OCI-M2 (cell line): ENCODE measurements at regions not wholly inside any gene's neighbourhood (a gene's known extent, or its start where the extent isn't known, plus 50 kb on each side); places are given as distances from the start of the nearest gene placed in this dataset.
"Not testable (repeated sequence)": the region's sequence is repeated elsewhere in the genome, so short reads cannot be mapped to it uniquely, and the experiment has no call there.

Experiments used
- DNase-seq: peaks from one replicate; lab custom pipeline; 2025; ENCODE audit not compliant: unreplicated experiment; lab: John Stamatoyannopoulos, UW

DNA sequence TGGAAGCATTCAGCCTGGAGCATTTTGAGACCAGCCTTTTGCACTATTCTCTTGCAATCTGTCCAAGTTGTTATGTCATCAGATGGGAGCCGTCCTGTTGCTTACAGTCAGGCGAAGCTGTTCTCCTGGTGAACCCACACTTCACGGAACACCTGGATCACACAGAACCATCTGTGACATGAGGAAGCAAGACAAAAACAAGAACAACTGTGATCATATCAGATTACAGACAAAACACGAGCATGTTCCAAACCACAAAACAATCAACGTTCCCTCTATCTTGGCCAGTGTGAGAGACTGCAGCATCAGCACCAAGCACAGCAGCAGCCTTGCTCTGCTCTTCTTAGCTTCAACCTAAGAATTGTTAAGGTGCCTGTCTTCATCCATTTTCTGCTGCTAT, 180.5 kb upstream of the SFSWAP start:
- DNase-seq = no peak

DNA sequence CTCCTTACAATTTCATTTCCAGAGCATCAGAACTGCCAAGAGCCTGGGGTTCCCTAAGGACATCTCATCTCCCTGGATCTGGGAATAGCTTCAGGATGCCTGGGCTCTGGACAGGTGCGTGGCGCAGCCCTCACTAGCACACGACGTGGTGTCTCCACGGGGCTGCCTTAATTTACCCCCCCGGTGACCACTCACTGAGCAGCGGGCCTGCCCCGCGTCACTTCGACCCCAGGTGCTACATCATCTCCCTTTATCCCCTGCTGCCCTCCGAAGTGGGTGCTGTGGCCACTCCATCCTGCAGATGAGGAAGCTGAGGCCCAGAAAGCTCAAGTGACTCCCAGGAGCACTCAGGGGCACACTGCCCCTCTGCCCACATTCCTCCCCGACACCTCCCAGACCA, 177.8 kb upstream of the SFSWAP start:
- DNase-seq = no peak

DNA sequence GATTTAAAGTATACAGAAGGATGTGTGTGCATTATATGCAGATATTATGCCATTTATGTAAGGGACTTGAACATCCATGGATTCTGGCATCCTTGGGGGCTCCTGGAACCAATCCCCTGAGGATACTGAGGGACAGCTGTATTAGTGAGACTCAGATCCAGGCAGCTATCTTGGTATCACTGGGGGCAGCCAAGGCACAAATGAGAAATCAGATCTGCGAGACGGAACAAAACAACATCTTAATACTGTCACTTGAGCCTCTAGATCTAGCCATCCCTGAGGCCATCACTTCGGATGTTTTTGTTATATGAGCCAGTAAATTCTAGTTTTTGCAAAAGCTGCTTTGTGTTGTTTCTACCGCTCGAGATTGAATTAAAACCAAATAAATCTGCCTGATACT, 175.1 kb upstream of the SFSWAP start:
- DNase-seq = no peak

DNA sequence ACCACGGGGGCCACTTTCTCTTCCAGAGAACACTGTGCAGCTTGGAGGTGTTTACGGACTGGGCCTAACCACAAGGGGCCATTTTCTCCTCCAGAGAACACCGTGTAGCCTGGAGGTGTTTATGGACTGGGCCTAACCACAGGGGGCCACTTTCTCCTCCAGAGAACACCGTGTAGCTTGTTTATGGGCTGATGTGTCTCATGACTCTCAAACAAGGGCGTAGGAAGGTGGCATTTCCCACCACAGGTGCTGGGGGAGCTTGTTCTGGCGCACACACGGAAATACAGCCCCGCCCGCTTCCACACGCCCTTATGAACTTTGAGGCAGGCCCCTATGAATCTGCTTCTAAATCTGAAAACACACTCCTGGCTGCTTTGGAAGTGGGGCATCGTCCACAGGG, 174.6 kb upstream of the SFSWAP start:
- no peak for DNase-seq

DNA sequence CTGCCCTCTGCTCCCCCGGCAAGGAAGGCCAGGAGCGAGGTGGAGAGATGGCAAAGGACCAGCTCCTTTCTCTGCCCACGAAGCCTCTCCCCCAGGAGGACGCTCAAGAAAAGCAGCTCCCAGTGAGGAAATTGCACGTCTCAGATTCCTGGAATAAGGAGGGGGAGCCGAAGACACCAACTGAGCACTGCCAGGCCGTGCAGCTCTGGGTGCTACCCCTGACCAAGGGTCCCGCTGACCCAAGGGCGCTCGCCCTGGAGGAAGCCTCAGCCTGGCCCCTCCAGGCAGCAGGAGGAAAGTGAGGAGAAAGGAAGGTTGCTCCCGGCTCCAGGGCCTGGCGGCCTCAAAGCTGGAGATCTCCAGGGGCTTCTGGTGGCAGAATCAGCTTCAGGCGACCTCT, 174.1 kb upstream of the SFSWAP start:
- no peak for DNase-seq

DNA sequence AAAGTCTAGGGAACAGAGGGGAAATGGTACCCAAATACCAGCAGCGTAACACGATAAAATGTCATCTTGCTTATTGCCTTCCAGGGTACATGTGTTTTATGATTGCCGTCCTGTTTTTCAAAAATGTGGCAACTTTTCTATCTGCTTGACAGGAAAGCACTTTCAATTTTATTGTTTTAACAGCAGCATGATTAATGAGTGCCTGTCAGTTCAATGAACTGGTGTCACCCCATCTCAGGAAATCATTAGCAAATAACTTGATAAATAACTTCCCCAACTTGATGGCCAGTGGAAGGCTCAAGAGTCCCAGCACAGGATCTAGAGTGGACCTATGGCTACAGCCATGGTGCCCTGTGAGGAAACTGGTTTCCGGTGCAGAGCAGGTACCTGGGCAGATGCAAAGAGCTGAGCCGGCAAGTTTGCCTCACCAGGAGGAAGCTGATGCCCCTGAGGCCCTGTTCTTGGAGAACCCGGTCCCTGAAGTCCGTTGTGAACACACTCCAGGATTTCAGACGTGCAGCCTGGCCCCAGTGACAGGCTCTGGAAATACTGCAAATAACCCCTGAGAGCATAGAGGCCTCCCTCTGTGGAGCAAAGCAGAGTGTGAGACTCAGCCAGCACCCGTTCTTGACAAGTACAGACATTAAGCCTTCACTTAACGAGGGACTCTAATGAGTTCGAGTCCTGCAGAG, 173.5 kb upstream of the SFSWAP start:
- DNase-seq = no peak

DNA sequence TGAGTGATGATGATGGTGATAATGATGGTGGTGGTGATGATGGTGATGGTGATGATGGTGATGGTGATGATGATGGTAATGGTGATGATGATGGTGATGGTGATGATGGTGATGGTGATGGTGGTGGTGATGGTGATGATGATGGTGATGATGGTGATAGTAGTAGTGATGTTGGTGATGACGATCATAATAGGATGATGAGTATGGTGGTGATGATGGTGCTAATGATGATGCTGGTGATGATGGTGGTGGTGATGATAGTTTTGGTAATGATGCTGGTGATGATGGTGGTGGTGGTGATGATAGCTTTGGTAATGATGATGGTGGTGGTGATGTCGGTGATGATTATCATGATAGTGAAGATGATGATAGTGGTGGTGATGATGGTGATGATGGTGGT, 171.5 kb upstream of the SFSWAP start:
- no peak for DNase-seq

DNA sequence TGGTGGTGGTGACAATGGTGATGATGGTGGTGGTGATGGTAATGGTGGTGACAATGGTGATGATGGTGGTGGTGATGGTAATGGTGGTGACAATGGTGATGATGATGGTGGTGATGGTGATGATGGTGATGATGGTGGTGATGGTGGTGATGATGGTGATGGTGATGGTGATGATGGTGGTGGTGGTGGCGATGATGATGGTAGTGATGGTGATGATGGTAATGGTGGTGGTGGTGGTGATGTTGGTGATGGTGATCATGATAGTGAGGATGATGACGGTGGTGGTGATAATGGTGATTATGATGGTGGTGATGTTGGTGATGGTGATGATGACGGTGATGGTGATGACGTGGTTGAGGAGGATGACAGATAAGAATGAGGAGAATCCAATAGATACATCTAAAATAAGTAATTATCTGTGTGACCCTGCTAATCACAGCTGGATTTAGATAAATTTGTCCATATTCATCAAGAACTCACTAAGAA, 170.7 kb upstream of the SFSWAP start:
- no peak for DNase-seq

DNA sequence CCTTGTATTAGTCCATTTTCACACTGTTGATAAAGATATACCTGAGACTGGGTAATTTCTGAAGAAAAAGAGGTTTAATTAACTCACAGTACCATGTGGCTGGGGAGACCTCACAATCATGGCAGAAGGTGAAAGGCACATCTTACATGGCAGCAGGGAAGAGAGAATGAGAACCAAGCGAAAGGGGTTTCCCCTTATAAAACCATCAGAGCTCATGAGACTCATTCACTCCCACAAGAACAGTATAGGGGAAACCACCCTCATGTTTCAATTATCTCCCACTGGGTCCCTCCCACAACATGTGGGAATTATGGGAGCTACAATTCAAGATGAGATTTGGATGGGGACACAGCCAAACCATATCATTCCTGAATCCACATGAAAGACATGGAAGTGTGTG, 169.4 kb upstream of the SFSWAP start:
- not testable (repeated sequence) for DNase-seq

DNA sequence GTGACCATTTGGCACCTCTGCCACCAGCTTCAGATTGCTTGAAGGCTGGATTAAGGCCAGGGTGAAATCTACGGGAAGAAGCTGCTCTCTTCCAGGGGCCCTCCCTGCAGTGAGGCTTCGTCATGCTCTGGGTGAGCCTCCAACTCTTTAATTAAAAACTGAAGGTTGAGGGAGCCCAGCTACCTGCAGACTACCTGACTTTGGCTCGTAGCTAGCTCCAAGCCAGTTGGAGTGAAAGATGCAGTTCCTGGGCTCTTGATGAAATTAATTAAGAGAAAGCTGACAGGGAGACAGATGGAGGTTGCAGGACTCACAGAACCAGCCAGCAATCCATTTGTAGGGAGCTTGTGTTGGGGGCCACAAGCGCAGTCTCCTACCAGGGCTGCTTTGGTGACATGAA, 168.5 kb upstream of the SFSWAP start:
- DNase-seq = no peak

DNA sequence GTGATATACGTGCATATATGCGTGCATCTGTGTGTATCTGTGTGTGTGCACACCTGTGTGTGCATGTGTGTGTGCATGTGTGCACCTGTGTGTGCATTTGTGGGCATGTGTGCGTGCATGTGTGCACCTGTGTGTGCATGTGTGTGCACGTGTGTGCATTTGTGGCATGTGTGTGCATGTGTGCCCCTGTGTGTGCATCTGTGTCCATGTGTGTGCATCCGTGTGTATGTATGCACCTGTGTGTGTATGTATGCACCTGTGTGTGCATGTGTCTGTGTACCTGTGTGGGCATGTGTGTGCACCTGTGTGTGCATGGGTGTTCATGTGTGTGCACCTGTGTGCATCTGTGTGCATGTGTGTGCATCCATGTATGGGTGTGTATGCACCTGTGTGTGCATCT, 167.8 kb upstream of the SFSWAP start:
- no peak for DNase-seq

DNA sequence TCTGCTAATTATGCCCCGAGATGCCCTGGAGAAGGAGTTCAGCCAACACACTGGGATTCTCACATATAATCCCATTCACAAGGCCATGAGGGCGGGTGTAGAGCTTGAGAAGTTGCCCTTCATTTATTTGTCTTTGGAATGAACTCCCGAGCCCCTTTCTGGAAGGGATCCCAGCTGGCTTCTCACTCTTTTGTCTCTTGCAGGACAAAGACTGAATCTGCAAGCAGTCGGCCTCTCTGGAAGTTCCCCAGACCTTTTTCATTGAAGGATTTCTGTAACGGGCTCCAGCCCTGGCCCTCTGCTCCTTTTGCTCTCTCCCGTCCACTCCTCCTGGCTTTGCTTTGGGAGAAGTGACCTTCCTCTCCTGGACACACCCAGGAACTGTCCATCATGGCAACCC, 163.3 kb upstream of the SFSWAP start:
- no peak for DNase-seq

DNA sequence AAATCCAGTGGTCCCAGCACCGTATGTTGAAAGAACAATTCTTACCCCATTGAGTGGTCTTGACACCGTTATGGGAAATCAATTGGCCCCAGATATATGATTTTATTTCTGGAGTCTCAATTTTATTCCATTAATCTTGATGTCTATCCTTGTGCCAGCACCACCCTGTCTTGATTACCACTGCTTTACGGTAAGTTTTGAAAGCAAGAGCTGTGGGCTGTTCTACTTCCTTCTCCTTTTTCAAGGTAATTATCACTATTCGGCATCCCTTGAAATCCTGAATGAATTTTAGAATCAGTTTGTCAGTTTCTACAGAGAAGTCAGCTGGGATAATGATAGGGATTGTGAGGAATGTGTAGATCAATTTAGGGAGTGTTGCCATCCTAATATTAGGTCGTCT, 160.8 kb upstream of the SFSWAP start:
- DNase-seq = no peak

DNA sequence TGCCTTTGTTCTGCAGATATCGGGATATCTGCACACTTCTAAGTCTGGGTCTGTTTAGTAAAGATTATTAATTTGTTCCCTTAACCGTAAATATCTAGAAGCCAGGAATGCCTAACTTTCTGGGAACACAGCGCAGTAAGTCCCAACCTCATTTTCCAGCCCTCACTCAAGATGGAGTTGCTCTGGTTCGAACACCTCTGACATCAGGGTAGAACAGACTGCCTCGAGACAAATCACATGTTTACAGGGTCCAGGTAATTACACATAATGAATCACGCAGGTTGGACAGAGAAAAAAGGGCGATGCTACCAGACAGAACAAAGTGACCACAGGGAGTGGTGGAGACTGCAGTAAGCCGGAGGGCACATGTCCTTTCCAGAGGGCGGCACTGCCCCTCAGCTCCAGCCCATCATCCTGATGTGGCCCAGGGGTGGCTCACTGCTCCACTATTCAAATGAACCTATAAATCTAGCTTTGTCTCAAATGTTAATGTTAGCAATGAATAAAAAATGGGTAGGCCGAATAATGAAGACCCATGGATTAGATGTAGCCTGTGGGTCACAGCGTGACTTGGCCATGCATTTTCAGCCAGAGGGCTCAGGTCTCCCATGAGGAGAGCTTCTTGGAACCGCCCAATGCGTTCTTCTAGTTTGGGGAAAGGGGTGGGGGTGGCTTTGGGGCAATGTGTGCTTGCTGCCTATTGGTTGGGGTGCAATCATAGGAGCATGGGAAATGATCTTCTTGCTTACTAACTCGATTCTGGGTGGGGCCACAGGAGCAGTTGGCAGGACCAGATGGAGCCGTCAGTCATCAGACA, 159.0 kb upstream of the SFSWAP start:
- DNase-seq = no peak

DNA sequence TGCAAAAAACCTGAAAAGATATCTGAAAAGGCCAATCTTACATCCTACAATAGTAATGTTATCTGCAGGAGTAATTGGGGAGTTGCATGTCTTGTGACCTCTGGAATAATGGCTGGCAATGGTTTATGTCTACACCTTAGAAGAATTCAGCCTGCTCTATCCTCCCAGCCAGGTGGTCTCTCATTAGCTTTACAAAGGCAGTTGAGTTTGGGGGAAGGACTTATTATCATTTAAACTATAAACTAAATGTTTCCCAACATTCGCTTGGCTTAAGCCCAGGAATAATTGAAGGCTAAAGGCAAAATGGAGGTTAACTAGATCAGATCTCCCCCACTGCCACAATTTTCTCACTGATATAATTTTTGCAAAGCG, 158.4 kb upstream of the SFSWAP start:
- DNase-seq = no peak

DNA sequence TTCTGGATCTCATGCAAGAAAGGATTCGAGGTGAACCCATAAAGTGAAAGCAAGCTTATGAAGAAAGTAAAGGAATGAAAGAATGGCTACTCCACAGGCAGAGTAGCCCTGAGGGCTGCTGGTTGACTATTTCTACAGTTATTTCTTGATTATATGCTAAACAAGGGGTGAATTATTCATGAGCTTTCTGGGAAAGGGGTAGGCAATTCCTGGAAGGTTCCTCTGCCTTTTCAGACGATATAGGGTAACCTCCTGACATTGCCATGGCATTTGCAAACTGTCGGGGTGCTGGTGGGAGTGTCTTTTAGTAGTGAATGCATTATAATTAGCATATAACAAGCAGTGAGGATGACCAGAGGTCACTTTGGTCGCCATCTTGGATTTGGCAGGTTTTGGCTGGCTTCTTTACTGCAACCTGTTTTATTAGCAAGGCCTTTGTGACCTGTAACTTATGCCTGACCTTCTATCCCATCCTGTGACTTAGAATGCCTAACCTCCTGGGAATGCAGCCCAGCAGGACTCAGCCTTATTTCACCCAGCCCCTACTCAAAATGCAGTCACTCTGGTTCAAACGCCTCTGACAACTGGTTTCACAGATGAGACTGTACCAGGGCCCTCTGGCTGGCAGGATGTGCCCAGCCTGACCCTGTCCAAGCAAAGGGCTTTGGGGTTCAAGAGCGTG, 157.7 kb upstream of the SFSWAP start:
- DNase-seq = no peak

DNA sequence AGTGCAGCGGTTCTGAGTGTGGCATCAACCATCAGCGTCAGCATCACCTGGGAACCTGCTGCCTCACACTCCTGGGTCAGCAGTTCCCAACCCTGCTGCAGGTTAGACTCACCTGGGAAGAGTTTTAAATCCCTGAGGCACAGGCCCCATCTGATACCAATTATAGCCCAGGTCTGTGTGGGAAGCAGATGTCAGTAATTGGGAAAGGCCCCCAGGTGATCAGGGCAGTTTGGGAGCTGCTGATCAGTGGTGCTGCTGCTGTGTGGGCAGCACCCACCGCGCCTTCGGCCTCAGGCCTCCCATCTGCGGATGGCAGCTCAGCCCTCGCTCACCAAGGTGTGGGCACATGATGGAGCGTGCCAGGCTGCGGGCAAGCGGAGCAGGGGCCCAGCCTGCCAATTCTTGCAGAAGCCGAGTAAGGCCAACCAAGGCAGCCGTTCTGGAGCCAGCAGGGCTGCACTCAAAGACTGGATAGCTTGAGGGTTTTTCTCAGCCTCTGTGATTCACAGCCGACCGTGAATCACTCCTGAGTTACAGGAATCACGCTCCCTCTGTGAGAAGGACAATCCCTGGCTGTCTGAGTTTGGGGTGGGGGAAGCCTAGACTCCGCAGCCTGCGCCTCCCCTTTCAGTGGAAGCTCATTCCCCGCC, 155.6 kb upstream of the SFSWAP start:
- no peak for DNase-seq

DNA sequence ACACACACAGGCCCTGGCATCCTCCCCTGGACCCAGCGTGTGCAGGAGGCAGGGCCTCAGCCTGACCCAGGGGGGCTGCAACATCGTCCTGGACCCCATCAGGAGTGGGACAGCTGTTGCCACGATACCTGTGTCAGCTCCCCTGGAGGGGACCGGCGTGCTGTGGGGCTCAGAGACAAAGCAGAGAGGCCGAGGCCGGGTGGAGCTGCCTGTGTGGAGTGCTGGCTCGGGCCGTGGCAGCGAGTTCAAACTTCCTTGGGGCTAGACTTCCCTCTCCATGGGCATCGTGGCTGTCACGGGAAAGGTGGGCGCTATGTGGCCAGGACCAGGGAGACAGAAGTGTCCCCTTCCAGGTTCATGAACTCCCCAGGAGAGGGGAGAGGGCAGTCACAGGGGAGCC, 155.0 kb upstream of the SFSWAP start:
- no peak for DNase-seq

DNA sequence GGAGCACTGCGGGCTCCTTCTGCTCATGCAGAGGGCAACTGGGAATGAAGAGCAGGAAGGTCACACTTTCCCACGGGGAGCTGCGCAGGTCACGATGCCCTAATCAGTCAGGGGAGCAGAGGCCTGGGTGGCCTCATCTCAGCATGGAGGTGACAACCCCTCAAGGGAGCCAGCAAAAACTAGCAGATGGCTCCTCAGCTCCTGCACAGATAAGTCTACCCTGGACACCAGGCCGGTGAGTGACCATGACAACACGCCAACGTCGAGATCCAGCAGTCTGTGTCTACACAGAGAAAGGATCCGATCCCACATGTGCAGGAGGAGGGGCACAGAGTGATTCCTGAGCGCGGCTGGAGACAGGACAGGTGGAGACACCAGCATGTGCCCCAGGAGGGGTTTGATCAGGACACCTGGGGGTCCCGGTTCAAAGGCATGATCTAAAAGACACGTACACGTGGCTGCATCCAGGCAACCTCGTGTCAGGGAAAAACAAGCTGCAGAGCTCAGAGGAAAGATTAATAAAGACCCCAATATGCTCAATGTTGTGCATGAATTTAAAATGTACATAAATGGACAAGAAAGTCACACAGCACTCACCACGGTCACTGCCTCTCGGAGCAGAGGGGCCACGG, 153.7 kb upstream of the SFSWAP start:
- no peak for DNase-seq

DNA sequence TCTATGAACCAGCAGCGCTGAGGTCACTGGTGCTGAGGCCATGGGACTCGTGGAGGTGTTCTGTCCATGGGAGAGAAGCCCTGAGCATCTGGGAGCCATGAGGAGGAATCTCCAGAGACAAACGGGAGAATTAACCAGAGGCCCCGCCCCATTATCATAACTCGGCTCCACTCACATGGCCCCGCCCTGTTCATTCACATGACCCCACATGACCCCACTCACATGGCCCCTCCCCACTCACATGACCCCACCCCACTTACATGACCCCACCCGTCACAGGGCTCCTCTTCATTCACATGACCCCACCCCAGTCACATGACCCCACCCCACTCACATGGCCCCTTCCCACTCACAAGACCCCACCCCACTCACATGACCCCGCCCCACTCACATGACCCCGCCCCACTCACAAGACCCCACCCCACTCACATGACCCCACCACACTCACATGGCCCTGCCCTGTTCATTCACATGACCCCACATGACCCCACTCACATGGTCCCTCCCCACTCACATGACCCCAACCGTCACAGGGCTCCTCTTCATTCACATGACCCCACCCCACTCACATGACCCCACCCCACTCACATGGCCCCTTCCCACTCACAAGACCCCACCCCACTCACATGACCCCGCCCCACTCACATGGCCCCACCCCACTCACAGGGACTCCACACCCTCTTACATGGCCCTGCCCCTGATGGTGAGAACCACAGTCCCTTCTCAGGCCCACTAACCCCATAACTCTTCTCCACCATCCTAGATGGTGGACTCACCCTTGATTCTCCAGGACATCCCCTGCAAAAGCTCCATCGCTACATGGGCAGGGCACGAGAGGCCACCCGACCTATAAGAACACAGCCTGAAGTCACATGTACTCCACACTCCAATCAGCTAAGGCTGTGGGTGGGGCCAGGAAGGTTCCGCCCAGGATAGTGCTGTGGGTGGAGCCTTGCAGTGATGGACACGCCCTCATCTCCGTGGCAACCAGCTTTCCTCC, 151.1 kb upstream of the SFSWAP start:
- no peak for DNase-seq
